GM12873 (cell line): ENCODE measurements at regions not wholly inside any gene's neighbourhood (a gene's known extent, or its start where the extent isn't known, plus 50 kb on each side); places are given as distances from the start of the nearest gene placed in this dataset.

Experiments
- CTCF ChIP-seq: IDR thresholded peaks from 2 replicates; pipeline ENCODE4 v1.5.1; 2012; ENCODE audit warnings: low read depth, mild to moderate bottlenecking, moderate library complexity, low read length, control low read depth; ENCODE audit not compliant: insufficient read depth; ENCODE audit errors: missing control alignments

- no peak for TF ChIP-seq CTCF
These were observed 147.5 kb upstream of the ID2 start for GRCh38 chr2:8534386-8534728.

GRCh38 chr2:8534729-8535468 is 147.0 kb upstream of the ID2 start:
- TF ChIP-seq CTCF = no peak

DNA sequence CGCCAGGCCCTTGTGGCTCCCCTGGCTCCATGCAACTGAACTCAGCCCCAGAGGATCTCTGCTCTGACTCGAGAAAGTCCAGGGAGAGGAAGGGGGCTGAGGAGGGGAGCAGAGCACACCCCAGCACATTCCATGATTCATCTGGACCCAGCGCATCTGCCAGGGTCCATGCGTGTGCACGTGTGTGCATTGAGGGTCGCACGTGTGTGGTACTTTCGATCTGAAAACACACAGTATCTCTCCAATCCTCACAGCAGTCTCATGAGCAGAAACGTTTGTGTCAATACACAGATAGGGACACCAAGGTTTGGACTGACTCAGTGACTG is 146.4 kb upstream of the ID2 start:
- TF ChIP-seq CTCF = no peak

- TF ChIP-seq CTCF = no peak
These were observed 145.8 kb upstream of the ID2 start for GRCh38 chr2:8535821-8536685.

- TF ChIP-seq CTCF = no peak
These were observed 144.9 kb upstream of the ID2 start for GRCh38 chr2:8536686-8537561.

DNA sequence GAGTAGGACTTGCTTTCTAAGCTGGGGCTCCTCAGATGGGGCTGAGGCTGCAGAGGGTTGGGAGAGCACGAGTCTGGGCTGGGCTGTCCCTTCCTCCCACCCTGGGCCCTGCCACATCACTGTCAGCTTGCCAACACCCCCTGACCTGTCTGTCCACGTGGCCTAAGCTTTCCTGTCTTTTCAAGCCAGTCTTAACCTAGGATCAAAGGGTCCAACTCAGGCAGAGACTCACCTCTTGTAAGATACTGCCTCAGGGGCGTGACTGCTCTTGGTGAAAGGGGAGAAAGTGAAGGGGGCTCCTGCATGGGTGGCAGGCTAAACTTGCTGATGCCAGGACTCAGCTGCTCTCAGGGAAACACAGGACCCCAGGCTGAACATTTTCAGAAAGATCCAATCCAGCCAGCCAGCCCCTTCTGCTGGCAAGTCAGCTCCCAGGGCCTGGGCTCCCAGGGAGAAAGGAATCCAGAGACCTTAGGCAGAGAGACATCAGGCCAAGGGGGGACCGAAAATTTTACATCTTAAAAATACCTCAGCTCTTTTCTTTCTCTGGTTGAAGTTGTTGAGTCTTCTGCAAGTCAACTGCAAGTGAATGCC is 144.2 kb upstream of the ID2 start:
- no peak for TF ChIP-seq CTCF
